ENCODE measurements at regions not wholly inside any gene's neighbourhood (a gene's known extent, or its start where the extent isn't known, plus 50 kb on each side); places are given as distances from the start of the nearest gene placed in this dataset.
"Not testable (repeated sequence)": the region's sequence is repeated elsewhere in the genome, so short reads cannot be mapped to it uniquely, and the experiment has no call there.

DNA sequence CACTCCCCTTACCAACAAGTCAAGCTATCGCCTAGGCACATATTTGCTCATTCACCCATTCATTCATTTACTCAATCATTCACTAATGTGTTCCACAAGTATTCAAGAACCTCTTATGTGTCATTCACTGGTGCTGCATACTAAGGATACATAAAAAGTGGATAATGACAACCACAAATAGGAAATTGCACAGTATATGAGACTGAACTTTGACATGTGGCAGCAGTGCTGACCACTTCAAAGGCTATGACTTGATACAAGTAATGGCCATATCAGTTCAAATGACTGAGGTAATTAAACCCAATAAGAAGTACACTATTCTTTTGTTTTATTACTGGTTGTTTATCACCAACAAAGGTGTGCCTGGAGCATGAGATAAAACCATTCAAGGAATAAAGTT lies 282.5 kb downstream of the KLHL13 start:
- Mint-ChIP-seq H3K36me3 (ENCODE audit: low read depth) (peaks cover 5% of the 10 kb centered on the region), H3K27ac (ENCODE audit: unreplicated experiment) (no peak overlapping the region), H3K27me3 (ENCODE audit: low read depth) (no peaks in the 10 kb centered on the region), H3K4me3 (no peak overlapping the region), H3K4me1 (no peaks in the 10 kb centered on the region), H3K9me3 (peaks cover 9% of the 10 kb centered on the region)
- TF ChIP-seq, protein P1, sequence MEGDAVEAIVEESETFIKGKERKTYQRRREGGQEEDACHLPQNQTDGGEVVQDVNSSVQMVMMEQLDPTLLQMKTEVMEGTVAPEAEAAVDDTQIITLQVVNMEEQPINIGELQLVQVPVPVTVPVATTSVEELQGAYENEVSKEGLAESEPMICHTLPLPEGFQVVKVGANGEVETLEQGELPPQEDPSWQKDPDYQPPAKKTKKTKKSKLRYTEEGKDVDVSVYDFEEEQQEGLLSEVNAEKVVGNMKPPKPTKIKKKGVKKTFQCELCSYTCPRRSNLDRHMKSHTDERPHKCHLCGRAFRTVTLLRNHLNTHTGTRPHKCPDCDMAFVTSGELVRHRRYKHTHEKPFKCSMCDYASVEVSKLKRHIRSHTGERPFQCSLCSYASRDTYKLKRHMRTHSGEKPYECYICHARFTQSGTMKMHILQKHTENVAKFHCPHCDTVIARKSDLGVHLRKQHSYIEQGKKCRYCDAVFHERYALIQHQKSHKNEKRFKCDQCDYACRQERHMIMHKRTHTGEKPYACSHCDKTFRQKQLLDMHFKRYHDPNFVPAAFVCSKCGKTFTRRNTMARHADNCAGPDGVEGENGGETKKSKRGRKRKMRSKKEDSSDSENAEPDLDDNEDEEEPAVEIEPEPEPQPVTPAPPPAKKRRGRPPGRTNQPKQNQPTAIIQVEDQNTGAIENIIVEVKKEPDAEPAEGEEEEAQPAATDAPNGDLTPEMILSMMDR (conservative IDR thresholded peaks at IDR 0.05), result no peak
- no peak for DNase-seq (ENCODE audit: low read depth, low spot score)

DNA sequence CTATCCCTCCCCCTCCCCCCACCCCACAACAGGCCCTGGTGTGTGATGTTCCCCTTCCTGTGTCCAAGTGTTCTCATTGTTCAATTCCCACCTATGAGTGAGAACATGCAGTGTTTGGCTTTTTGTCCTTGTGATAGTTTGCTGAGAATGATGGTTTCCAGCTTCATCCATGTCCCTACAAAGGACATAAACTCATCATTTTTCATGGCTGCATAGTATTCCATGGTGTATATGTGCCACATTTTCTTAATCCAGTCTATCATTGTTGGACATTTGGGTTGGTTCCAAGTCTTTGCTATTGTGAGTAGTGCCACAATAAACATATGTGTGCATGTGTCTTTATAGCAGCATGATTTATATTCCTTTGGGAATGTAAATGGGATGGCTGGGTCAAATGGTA lies 295.1 kb downstream of the KLHL13 start:
- H3K9me3 Mint-ChIP-seq, result peaks cover 27% of the 10 kb centered on the region
- DNase-seq (ENCODE audit: low read depth, low spot score); H3K27me3 Mint-ChIP-seq (ENCODE audit: low read depth); H3K4me3 Mint-ChIP-seq; H3K4me1 Mint-ChIP-seq; H3K36me3 Mint-ChIP-seq (ENCODE audit: low read depth); H3K27ac Mint-ChIP-seq (ENCODE audit: unreplicated experiment): not testable (repeated sequence)

DNA sequence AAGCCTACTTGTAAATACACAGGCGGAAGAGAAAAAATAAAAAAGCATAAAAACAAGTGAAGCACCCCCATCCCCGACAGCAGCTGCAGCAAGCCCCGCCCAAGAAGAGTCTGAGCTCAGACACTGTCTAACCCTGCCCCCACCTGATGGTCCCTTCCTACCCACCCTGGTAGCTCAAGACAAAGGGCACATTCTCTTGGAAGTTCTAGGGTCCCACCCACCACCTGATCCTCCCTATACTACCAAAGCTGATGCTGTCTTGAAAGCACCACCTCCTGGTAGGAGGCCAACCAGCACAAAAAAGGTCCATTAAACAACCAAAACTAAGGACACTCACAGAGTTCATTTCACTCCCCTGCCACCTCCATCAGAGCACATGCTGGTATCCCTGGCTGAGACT lies 308.2 kb downstream of the KLHL13 start:
- peaks cover 20% of the 10 kb centered on the region for H3K9me3 Mint-ChIP-seq
- H3K27ac Mint-ChIP-seq (ENCODE audit: unreplicated experiment), result peak overlapping the region; percentile 23
- no peaks in the 10 kb centered on the region for H3K27me3 Mint-ChIP-seq (ENCODE audit: low read depth)
- peaks cover 4% of the 10 kb centered on the region for H3K36me3 Mint-ChIP-seq (ENCODE audit: low read depth)
- no peak overlapping the region for H3K4me3 Mint-ChIP-seq
- TF ChIP-seq, protein P1 (conservative IDR thresholded peaks at IDR 0.05), result no peak
- DNase-seq (ENCODE audit: low read depth, low spot score), result no peak
- H3K4me1 Mint-ChIP-seq, result no peaks in the 10 kb centered on the region

DNA sequence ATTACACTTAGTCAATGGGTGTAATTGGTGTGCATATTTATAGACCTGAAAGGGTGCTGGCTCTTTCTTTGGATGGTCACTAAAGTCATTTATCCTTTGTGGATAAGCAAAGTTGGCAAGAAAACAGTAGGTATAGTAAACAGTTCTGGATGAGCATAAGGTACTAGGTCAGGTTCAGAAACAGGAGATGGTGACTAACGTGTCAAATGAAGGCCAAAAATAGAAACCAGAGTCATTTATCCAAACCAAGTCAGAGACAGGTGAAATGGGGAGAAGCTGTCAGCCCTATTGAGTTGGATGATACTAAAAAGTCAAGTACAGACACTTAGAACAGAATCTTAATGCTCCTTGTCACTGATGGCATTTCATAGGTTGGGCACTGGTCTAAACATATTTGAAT lies 313.1 kb downstream of the KLHL13 start:
- peaks cover 15% of the 10 kb centered on the region for H3K9me3 Mint-ChIP-seq

DNA sequence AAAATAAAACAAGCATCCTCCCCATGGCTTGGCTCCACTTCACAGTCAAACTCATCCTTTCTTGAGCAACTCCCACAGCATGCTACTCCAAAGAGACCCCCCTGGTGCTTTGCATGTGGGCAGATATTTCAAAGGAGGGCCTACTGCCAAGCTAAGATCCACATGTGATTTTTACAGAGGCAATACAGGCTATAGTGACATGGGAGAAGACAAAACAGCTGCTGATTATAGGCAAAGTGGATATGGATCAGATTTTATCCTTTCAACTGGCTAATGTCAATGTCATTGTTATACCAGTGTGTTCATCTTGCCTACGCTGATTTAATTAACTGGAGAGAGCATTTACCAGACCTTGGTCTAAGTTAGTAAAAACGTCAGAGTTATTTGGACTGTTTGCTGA lies 328.3 kb downstream of the KLHL13 start:
- H3K27me3 Mint-ChIP-seq (ENCODE audit: low read depth), result no peaks in the 10 kb centered on the region
- peaks cover 12% of the 10 kb centered on the region for H3K9me3 Mint-ChIP-seq
- no peak for DNase-seq (ENCODE audit: low read depth, low spot score)
- TF ChIP-seq, protein P1 (conservative IDR thresholded peaks at IDR 0.05), result no peak
- no peak overlapping the region for H3K27ac Mint-ChIP-seq (ENCODE audit: unreplicated experiment)
- no peaks in the 10 kb centered on the region for H3K36me3 Mint-ChIP-seq (ENCODE audit: low read depth)
- H3K4me3 Mint-ChIP-seq, result no peak overlapping the region
- H3K4me1 Mint-ChIP-seq, result no peaks in the 10 kb centered on the region

More for the DNA sequence above, 313.1 kb downstream of the KLHL13 start:
- DNase-seq (ENCODE audit: low read depth, low spot score), result no peak
- Mint-ChIP-seq H3K36me3 (ENCODE audit: low read depth) (no peaks in the 10 kb centered on the region), H3K27me3 (ENCODE audit: low read depth) (no peaks in the 10 kb centered on the region), H3K4me3 (no peak overlapping the region), H3K27ac (ENCODE audit: unreplicated experiment) (no peak overlapping the region), H3K4me1 (no peaks in the 10 kb centered on the region)
- TF ChIP-seq, protein P1 (conservative IDR thresholded peaks at IDR 0.05), result no peak

DNA sequence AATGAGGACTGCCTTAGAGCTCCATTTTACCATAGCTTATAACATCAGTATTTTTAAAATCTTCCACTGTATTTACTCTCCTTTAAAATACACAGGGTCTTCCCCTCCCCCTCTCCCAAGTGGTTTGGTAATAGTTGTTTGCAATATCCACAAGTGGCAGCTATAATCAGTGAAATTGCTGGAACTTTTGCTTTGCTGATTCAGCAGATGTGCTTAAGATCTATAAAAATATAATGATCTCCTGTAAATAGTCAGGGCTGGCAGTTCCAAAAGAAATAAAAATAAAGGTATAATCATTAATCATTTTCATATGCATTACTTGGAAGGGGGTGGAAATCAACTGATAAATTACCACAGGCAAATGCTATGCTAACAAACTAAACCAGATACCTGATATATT lies 345.2 kb downstream of the KLHL13 start:
- TF ChIP-seq, protein P1 (conservative IDR thresholded peaks at IDR 0.05), result no peak
- peaks cover 10% of the 10 kb centered on the region for H3K9me3 Mint-ChIP-seq
- no peaks in the 10 kb centered on the region for H3K36me3 Mint-ChIP-seq (ENCODE audit: low read depth)
- no peak overlapping the region for H3K27ac Mint-ChIP-seq (ENCODE audit: unreplicated experiment)
- H3K4me3 Mint-ChIP-seq, result no peak overlapping the region
- no peaks in the 10 kb centered on the region for H3K4me1 Mint-ChIP-seq
- H3K27me3 Mint-ChIP-seq (ENCODE audit: low read depth), result no peaks in the 10 kb centered on the region
- no peak for DNase-seq (ENCODE audit: low read depth, low spot score)

Data from neural crest cell (in vitro differentiated cells).